Esophagus squamous epithelium (tissue), 4 donors: ENCODE measurements at regions not wholly inside any gene's neighbourhood (a gene's known extent, or its start where the extent isn't known, plus 50 kb on each side); places are given as distances from the start of the nearest gene placed in this dataset.

ENCODE experiments used
- POLR2A ChIP-seq, 4 donors: fragments of 450-650 bp; IDR thresholded peaks; one replicate each; pipeline ENCODE4 v1.6.1; 2017; ENCODE audit warnings: antibody characterized with exemption in 4 of 4, mild to moderate bottlenecking in 4 of 4, moderate library complexity in 3 of 4
- TF ChIP-seq, protein P1 (sequence below), 6 experiments: fragments of 450-650 bp in 4 of 6; fragments of 200-600 bp in 2 of 6; sonication (generic) in 2 of 6; IDR thresholded peaks; one replicate each; pipeline ENCODE4 v1.5.1; 2016 to 2019; ENCODE audit warnings: antibody characterized with exemption in 6 of 6, mild to moderate bottlenecking in 4 of 6, moderate library complexity in 4 of 6

DNA sequence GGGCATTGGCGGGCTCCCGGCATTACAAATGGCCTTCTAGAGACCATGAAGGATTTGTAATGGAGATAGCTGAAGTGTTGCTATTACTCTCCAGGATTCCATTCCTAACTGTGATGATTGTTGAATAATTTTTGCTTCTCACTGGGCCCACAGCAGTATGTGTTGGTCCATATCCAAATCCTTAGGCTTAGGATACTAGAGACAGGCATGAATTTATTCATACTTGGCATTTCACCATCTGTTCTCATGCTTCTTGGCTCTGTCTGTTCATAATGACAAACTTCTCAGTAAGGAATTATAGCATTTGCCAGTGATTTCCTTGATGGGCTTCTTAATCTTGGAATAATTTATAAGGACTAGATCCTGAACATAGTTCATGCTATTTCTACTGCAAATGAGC, 832.9 kb downstream of the C12orf50 start:
- TF ChIP-seq, protein P1, sequence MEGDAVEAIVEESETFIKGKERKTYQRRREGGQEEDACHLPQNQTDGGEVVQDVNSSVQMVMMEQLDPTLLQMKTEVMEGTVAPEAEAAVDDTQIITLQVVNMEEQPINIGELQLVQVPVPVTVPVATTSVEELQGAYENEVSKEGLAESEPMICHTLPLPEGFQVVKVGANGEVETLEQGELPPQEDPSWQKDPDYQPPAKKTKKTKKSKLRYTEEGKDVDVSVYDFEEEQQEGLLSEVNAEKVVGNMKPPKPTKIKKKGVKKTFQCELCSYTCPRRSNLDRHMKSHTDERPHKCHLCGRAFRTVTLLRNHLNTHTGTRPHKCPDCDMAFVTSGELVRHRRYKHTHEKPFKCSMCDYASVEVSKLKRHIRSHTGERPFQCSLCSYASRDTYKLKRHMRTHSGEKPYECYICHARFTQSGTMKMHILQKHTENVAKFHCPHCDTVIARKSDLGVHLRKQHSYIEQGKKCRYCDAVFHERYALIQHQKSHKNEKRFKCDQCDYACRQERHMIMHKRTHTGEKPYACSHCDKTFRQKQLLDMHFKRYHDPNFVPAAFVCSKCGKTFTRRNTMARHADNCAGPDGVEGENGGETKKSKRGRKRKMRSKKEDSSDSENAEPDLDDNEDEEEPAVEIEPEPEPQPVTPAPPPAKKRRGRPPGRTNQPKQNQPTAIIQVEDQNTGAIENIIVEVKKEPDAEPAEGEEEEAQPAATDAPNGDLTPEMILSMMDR (IDR thresholded peaks at IDR 0.05), result no peak
- no peak for TF ChIP-seq POLR2A (IDR thresholded peaks at IDR 0.05)
